T-helper 1 cell treated with Interleukin-12 subunit alpha and Interleukin-12 subunit beta and Interleukin-4 antibody, amounts not matched to agents 30 ng/mL and 1 ng/mL, for 36 hours (primary cell): ENCODE measurements at regions not wholly inside any gene's neighbourhood (a gene's known extent, or its start where the extent isn't known, plus 50 kb on each side); places are given as distances from the start of the nearest gene placed in this dataset.
"Not testable (repeated sequence)": the region's sequence is repeated elsewhere in the genome, so short reads cannot be mapped to it uniquely, and the experiment has no call there.

Source experiments
- intact Hi-C: fragments of 100-400 bp; cut with micrococcal nuclease; formaldehyde crosslinking; loops from one replicate; pipeline ENCODE4 v1.15.1; 2024

DNA sequence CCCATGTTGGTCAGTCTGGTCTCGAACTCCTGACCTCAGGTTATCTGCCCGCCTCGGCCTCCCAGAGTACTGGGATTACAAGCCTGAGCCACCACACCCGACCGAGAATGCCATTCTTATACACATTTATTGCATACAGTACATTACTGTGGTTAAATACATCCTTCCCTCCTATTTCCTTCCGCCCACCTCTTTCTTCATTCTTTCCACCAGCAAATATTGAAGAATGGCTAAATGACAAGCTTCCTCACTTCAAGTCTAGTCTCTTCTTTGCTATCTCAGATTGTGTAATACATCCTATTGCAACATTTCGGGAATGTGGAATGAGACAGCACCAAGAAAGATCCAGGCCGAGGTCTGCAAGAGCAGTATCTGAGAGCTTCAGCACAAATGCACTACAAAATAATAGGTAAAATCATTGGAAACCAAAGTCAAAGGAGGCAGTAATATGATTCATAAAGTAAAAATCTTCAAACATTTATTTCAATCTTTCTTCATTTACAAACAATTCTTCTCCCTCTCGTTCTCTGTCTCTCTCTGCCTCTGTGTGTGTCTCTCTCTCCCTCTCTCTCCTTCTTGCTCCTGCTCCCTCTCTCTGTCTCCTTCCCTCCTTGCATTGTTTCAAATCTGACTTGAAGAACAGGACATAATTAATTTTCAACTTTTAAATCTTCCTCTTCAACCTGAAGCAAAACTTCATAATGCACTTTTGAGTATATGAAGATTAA lies 94.7 kb upstream of the TGFBR2 start:
- intact Hi-C loops, result no loop called here

- intact Hi-C loops, result no loop called here
Observed at GRCh38 chr3:30512576-30512975, 93.8 kb upstream of the TGFBR2 start.

DNA sequence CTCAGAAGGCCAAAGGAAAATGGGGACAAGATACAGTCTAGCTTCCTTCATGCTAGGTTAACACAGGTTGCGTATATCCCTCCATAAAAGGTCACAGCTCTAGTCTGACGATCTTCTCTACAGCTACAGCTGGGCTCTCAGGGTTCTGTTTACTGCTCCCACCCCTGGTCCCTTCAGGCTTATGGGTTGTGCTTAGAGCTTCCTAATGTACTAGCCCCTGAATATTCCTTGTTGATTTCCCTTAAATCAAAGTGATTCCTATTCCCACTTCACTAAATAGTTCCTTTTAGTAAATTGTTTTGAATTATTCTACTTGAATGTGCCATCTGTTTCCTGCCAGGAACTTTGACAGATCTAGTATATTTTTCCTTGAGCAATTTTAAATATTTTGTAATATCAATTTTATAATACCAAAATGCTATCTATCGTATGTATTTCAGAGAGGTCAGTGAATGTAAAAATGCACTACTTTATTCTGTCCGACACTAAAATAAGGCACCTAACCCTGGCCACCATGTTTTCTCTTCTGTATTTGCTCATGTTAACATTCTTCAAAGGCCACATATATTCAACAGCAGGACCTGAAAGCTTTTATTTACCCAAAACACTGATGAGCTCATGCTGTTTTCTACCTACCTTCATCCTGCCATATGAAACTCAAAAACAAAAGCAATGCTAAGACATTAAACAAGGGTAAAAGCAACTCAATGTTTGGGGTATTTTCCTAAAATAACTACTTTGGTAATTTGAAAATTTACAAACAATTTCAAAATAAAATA lies 92.8 kb upstream of the TGFBR2 start:
- intact Hi-C loops, result no loop called here

GRCh38 chr3:30516238-30516637 lies 90.2 kb upstream of the TGFBR2 start:
- intact Hi-C loops, result loop anchor here (5.0 kb wide), 1 partner anchor 176 kb away; no protein-coding TSS in a partner anchor

DNA sequence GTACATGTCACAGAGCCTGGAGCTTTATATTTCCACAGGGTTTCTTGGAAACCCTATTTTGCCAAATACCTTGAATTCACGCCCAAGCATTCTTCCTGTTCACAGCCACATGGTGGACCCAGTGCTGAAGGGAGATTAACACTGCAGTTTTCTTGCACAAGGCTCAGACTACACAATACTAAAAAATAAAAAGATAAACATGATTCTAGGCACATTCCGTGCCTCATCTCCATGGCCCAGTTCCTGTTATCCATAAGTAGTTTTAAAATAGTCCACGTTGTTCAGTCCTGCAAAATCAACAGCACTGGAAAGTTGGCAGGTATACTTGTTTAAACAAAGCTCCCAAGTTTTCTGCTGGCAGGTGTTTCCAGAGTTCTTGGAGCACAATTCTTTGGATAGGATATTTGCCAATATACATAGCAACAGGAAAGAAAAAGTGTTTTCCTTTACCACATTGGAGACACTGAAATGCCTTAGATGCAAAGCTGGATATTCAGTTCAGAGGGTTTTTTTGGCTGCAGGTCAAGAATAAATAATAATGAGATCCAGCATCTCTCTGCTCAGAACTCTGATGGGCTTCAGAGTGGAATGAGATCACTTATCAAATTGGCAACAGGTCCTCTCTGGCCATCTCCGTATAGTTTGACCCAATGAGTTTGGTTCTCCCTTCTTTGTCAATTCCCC lies 88.1 kb upstream of the TGFBR2 start:
- intact Hi-C loops, result loop anchor here (5.0 kb wide), 1 partner anchor 174 kb away; no protein-coding TSS in a partner anchor

DNA sequence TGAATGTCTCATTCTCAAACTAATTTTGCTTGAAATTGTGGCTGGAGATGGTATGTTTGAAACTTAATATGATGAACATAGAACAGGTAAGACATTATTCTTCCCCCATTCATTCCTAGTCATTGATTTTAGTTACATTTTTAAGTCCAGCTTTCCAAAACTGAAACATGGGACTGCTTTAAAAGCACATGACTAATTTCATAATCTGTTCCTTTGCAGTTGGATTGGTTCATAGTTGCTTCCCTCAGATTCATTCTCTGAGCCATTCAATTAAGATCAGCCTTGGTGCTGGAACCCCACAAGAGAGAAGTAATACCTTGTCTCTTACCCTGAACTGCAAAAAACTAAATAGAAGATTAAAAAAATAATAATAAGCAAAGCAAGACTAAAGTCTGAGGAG lies 87.5 kb upstream of the TGFBR2 start:
- intact Hi-C loops, result loop anchor here (5.0 kb wide), 1 partner anchor 173 kb away; no protein-coding TSS in a partner anchor

DNA sequence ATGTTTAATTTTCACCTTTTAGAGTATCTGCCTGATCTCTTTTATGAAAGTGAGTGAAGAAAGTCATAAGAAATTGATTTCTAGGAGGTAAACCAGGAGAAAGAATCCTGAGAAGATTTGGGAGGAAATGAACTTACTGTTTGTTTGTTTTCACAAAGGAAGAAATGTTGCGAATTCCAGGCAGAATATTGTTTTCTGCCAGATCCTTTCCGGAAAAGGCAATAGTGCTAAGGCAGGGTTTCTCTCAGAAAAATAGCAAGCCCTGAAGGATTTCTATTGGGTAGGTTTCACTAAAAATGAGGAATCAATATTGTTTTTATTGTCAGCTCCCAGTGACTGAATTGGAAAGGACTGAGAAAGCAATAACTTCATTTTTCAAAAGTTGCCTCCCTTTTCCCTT lies 85.7 kb upstream of the TGFBR2 start:
- intact Hi-C loops, result no loop called here

DNA sequence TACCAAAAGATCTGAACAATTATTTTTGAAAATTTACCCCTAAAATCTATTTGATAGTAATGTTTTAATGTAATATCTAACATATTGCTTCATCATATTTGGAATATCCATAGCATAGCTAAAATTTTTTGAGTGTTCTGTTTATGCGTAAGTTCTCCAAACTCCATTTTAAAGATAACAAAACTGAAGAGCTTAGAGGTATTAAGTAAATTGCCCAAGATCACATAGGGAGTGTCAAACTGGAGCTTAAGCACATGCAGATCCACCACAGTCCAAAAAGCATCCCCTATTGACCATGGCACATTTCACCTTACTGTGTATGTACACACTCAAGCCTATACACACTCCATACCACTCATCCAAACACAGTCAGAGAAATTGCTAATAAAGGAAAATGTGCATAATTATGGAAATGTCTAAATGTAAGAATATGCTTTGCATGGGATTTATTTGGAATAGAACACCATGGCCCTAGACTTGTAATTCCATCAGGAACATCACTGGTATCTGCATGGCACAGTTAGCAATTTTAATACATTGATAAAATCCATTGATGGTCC lies 85.2 kb upstream of the TGFBR2 start:
- intact Hi-C loops, result no loop called here

DNA sequence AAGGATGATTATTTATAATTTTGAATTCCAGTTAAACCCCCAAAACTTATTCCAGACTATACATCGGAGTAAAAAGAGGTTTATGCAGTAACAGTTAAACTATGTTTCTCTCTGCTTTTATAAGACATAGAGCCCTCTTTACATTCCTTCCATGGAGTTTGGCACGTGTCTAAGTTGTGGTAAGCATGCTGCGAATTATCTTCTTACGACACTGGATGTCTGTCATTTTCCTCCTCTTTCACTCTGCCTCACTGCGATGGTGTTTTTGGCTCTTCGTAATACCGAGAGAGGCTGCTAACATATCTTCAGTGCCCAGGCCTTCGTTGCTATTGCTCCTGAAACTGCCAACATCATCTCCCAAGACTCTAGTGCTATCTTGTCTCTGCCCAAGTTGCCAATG lies 83.9 kb upstream of the TGFBR2 start:
- intact Hi-C loops, result no loop called here

GRCh38 chr3:30523366-30523765 lies 83.0 kb upstream of the TGFBR2 start:
- intact Hi-C loops, result no loop called here

DNA sequence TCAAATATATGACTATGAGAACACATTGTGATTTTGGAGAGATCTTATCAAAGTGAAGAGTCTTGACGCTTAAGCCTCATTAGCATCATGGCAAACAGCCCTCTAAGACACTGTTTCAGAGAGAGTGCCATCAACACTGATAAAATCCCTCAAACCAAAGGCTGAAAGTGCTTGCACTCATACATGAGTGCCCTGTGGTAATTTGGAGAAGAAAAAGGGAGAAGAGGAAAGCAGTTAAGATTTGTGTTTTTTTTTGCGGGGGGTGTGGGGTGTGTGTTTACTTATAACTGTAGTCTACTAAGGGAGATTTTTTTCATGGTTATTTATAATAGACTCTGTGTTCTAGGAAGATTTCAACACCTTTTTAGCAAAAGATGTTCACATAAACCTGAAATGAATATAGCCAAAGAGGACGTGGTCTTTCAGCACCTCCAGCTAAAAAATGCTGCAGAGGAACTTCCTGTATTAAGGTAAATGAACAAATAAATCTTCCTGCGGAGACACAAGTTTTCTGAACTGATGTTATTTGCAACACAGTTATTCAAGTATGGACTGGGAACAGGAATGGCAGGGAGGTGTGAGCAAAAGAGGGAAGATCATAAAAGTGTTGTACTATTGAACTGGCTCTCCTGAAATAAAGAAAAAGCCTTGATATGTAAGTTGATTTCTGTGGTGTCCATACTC lies 81.9 kb upstream of the TGFBR2 start:
- intact Hi-C loops, result loop anchor here (2.0 kb wide), 1 partner anchor 74 kb away; no protein-coding TSS in a partner anchor

DNA sequence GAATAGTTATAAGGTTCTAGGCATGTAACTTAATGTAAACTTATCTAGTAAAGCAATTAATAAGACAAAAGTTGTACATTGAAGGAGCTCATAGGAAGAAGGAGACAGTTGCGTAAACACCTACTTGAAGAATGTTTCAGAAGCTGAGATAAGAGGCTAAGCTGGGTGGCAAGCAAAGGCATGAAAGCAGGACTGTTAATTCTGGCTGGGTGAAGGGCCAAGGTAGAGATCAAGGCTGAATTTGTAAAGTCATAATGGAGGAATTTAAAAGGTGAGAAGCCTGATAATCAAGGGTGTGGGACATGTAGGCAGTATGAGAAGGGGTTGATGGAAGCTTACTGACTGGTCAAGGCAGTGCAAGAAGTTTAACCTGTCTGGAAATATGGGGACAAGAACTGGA lies 80.4 kb upstream of the TGFBR2 start:
- intact Hi-C loops, result no loop called here

DNA sequence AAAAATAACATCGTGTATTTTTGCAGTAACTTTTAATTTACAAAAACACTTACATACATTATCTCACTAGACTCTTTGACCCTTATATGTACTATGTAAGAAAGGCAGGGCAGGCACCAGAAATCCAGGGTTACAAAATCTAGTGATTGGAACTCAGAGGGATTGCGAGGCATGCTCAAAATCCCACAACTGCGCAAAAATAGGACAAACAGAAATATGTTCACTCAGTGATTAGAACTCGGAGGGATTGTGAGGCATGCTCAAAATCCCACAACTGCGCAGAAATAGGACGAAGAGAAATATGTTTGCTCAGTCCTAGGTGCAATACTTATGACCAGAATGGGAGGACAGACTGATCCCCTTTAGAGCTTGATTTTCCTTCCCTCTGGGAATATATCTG lies 79.2 kb upstream of the TGFBR2 start:
- intact Hi-C loops, result no loop called here

DNA sequence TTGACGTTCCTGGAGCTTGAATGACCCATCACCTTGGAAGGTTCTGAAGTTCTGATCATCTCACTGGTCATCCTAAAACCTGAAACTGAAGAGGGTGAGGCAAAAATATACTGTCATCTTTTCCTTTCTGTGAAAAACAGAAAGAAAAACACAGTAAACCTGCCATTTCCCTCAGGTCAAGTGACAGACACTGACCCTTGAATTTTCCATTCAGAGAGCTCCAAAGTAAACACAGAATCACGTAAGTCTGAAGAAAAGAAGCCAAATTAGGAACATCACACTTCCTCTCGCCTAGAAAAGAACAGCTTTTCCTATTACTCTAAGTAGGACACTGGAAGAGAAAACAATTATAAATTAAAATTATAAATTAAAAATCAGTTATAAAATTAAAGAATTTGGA lies 78.7 kb upstream of the TGFBR2 start:
- intact Hi-C loops, result no loop called here

- intact Hi-C loops, result no loop called here
Observed at GRCh38 chr3:30530084-30530483, 76.3 kb upstream of the TGFBR2 start.

GRCh38 chr3:30531017-30531570 lies 75.3 kb upstream of the TGFBR2 start:
- intact Hi-C loops, result no loop called here

DNA sequence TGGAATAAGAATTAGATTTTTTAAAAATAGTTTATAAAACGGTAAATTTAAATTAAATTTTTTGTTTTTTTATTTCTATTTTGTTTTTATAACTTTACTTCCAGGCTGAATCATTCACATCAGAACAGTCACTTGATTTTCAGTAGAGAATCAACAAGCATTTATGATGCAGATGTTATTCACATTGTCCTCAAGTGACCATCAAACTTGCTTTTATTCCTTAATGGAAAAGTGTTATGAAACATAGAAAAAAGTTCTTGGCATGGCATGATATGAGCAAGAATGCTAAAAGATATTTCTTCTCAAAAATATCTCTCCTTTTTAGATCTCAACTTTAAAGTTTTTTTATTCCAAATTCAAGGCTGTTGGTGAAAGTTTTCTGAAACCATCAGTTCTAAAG lies 70.9 kb upstream of the TGFBR2 start:
- intact Hi-C loops, result no loop called here

GRCh38 chr3:30538791-30539190 lies 67.6 kb upstream of the TGFBR2 start:
- intact Hi-C loops, result no loop called here

DNA sequence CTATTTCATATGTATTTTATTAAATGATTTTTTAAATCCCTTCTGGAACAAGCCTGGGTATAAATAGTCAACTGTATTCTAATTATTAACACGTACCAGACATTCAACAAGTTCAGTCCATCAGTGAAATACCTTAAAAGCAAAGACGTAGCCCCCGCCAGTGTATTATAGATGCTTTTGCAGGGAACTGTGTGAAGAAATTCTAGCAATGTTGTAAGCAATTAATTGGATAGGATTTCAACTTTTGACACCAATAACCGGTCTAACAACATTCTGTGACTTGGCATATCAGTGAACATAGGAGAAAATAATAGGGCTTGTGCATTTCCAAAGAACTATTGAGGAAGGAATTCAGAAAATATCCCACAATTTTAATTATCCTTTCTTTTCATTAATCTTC lies 67.2 kb upstream of the TGFBR2 start:
- intact Hi-C loops, result no loop called here

GRCh38 chr3:30539772-30540171 lies 66.6 kb upstream of the TGFBR2 start:
- intact Hi-C loops, result no loop called here

GRCh38 chr3:30541156-30541555 lies 65.2 kb upstream of the TGFBR2 start:
- intact Hi-C loops, result not testable (repeated sequence)
